Thoracic aorta (tissue), 2 donors: ENCODE measurements at regions not wholly inside any gene's neighbourhood (a gene's known extent, or its start where the extent isn't known, plus 50 kb on each side); places are given as distances from the start of the nearest gene placed in this dataset.

Experiments used
- ATAC-seq: fragments of 150-250 bp; one replicate; pipeline ENCODE4 v1.8.0; 2017; ENCODE audit warnings: low read depth; ENCODE audit not compliant: insufficient number of reproducible peaks, low FRiP score
- DNase-seq: peaks from one replicate; pipeline ENCODE4 v3.0.0-alpha.2; 2020; ENCODE audit warnings: low spot score
- H3K27ac ChIP-seq, 2 donors: fragments of 200-600 bp; sonication (generic); 1 replicate in 1 of 2; 2 replicates in 1 of 2; pipeline ENCODE4 v1.5.1; 2016; ENCODE audit warnings: mild to moderate bottlenecking in 2 of 2, moderate library complexity in 2 of 2
- H3K27me3 ChIP-seq: fragments of 200-600 bp; sonication (generic); replicated peaks from 2 replicates; pipeline ENCODE4 v1.6.0; 2016; ENCODE audit warnings: mild to moderate bottlenecking; ENCODE audit not compliant: insufficient read depth
- H3K36me3 ChIP-seq: fragments of 200-600 bp; sonication (generic); one replicate; pipeline ENCODE4 v1.5.1; 2016
- H3K4me1 ChIP-seq, 2 donors: fragments of 200-600 bp; sonication (generic); 1 replicate in 1 of 2; 2 replicates in 1 of 2; pipeline versions ENCODE4 v1.5.1 to v1.6.0; 2016; ENCODE audit warnings: low read depth in 2 of 2, mild to moderate bottlenecking in 1 of 2; ENCODE audit not compliant: control insufficient read depth in 1 of 2
- H3K4me3 ChIP-seq: fragments of 200-600 bp; sonication (generic); 2 replicates; pipeline ENCODE4 v1.5.1; 2016; ENCODE audit warnings: mild to moderate bottlenecking
- H3K9me3 ChIP-seq: fragments of 200-600 bp; sonication (generic); 2 replicates; pipeline ENCODE4 v1.5.1; 2016
- TF ChIP-seq, protein P1 (sequence below): fragments of 200-600 bp; sonication (generic); IDR thresholded peaks from one replicate; pipeline ENCODE4 v1.5.1; 2019; ENCODE audit warnings: antibody characterized with exemption

DNA sequence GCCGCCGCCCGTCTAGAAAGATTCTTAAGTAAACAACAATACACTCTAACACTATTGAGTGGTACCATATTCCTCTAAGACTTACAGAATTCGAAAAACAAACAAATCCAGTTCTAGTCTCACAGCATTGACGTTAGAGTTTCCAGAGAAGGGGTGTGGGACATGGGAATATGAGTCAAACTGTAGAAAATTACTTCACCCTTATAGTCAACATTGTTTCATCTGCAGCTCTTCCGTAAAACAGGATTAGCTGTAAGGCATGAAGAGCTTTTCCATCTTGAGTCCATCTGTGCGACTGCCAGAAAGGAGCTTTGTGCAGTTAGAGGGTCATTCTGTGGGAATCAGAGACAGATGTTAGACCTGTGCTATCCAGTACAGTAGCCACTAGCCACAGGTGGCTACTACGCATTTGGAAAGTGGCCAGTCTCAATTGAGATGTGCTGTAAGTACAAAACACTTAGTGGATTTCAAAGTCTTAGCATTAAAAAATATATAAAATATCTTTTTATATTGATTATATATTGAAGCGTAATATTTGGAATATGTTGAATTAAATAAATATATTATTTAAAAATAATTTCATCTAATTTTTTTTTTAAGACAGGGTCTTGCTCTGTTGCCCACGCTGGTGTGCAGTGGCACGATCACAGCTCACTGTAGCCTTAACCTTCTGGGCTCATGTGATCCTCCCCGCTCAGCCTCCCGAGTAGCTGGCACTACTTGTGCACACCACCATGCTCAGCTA, 79.8 kb upstream of the MPP7 start:
- Histone ChIP-seq H3K36me3 (no peaks in the 10 kb centered on the region), H3K27ac (no peak overlapping the region), H3K9me3 (no peaks in the 10 kb centered on the region), H3K4me1 (peaks cover 5 to 16% of the 10 kb centered on the region in 2 donors), H3K4me3 (no peak overlapping the region), H3K27me3 (no peaks in the 10 kb centered on the region)
- TF ChIP-seq, protein P1, sequence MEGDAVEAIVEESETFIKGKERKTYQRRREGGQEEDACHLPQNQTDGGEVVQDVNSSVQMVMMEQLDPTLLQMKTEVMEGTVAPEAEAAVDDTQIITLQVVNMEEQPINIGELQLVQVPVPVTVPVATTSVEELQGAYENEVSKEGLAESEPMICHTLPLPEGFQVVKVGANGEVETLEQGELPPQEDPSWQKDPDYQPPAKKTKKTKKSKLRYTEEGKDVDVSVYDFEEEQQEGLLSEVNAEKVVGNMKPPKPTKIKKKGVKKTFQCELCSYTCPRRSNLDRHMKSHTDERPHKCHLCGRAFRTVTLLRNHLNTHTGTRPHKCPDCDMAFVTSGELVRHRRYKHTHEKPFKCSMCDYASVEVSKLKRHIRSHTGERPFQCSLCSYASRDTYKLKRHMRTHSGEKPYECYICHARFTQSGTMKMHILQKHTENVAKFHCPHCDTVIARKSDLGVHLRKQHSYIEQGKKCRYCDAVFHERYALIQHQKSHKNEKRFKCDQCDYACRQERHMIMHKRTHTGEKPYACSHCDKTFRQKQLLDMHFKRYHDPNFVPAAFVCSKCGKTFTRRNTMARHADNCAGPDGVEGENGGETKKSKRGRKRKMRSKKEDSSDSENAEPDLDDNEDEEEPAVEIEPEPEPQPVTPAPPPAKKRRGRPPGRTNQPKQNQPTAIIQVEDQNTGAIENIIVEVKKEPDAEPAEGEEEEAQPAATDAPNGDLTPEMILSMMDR = no peak
- ATAC-seq (no peak), DNase-seq (no peak)

DNA sequence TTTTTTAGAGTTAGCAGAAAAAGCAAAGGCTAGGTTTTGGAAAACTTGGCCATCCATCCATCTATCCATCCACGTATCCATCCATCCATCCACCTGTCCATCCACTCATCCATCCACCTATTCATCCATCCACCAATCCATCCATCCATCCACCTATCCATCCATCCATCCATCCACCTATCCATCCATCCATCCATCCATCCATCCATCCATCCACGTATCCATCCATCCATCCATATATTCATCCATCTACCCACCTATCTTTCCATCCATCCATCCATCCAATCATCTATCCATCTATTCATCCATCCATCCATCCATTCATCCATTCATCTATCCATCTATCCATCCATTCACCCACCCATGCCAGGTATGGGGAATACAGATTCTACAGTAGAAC, 81.7 kb upstream of the MPP7 start:
- no peak for DNase-seq
- no peak for ATAC-seq

DNA sequence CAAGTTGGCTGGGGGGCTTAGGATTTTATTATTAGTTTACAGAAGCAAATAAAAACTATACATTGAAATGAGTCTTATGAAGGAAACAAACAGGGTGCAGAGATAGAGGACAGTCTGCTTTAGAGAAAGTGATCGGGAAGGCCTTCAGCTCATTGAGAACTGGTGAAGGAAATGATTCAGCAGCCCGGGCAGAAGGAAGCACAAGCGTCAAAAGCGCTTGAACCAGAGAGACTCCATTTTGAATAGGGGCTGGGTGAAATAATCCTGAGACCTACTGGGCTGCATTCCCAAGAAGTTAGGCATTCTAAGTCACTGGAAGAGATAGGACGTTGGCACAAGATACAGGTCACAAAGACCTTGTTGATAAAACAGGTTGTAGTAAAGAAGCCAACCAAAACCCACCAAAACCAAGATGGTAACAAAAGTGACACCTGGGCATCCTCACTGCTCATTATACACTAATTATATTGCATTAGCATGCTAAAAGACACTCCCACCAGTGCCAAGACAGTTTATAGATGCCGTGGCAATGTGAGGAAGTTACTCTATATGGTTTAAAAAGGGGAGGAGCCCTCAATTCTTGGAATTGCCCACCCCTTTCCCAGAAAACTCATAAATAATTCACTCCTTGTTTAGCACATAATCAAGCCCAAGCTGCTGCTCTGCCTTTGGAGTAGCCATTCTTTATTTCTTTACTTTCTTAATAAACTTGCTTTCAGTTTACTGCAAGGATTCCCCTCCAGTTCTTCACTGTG, 83.1 kb upstream of the MPP7 start:
- ATAC-seq (no peak), DNase-seq (no peak)

More for the DNA sequence above, 81.7 kb upstream of the MPP7 start:
- no peak overlapping the region for H3K27ac ChIP-seq
- H3K27me3 ChIP-seq = no peaks in the 10 kb centered on the region
- H3K4me3 ChIP-seq = no peak overlapping the region
- TF ChIP-seq, protein P1 = no peak
- peaks cover 5% of the 10 kb centered on the region in 2 donors for H3K4me1 ChIP-seq
- H3K9me3 ChIP-seq = no peaks in the 10 kb centered on the region
- no peaks in the 10 kb centered on the region for H3K36me3 ChIP-seq

DNA sequence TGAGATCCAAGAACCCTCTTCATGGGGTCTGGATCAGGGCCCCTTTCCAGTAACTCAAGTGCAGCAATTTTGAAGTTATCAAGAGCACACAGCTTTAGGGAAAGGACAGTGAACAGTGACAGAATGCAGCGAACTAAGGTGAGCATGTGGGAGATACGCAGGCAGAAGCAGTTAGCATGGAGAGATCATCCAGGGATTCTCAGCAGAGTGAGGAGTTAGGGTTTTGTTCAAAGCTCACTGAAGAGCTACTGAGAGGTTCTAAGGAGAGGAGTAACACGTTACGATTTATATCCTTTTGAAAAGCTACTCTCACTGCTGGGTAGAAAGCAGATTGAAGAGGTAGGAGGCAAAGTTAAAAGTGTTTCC, 83.6 kb upstream of the MPP7 start:
- ATAC-seq (no peak), DNase-seq (no peak)
- Histone ChIP-seq H3K27me3 (no peaks in the 10 kb centered on the region), H3K4me1 (peaks cover 1 to 2% of the 10 kb centered on the region in 2 donors), H3K27ac (no peak overlapping the region), H3K4me3 (no peak overlapping the region), H3K9me3 (no peaks in the 10 kb centered on the region), H3K36me3 (no peaks in the 10 kb centered on the region)
- TF ChIP-seq, protein P1 = no peak

More for the DNA sequence above, 83.1 kb upstream of the MPP7 start:
- H3K9me3 ChIP-seq = no peaks in the 10 kb centered on the region
- no peak overlapping the region for H3K4me3 ChIP-seq
- TF ChIP-seq, protein P1 = no peak
- no peak overlapping the region for H3K27ac ChIP-seq
- H3K27me3 ChIP-seq = no peaks in the 10 kb centered on the region
- peaks cover 5% of the 10 kb centered on the region in 2 donors for H3K4me1 ChIP-seq
- H3K36me3 ChIP-seq = no peaks in the 10 kb centered on the region

DNA sequence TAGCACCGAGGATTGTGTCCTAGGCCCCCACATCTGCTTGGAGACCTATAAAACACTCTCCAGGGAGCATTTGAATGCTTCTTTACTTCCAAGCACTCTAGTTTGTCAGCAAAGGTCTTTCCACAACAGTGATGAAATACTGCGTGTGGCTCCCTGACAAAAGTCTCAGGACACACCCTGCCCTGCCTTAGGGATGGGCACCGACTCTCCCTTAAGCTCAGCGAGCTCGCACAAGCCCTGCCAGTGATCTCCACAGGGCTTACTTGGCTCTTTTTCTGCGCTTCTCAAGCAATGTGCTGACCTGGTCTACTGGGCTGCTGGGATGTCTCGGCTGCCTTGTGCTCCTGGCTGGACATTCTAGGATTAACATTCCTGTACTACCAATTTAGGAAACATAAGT, 84.3 kb upstream of the MPP7 start:
- TF ChIP-seq, protein P1 = no peak
- Histone ChIP-seq H3K27me3 (no peaks in the 10 kb centered on the region), H3K4me1 (no peaks in the 10 kb centered on the region), H3K4me3 (no peak overlapping the region), H3K27ac (no peak overlapping the region), H3K9me3 (no peaks in the 10 kb centered on the region), H3K36me3 (no peaks in the 10 kb centered on the region)
- no peak for ATAC-seq
- no peak for DNase-seq
